Transverse colon (tissue), 4 donors: ENCODE measurements at regions not wholly inside any gene's neighbourhood (a gene's known extent, or its start where the extent isn't known, plus 50 kb on each side); places are given as distances from the start of the nearest gene placed in this dataset.

Experiments used
- DNase-seq: peaks from one replicate; pipeline ENCODE4 v3.0.0-alpha.2; 2019
- H3K27ac ChIP-seq, 4 donors: fragments of 200-600 bp; sonication (generic); 2 replicates each; pipeline ENCODE4 v1.5.1; 2016 to 2018; ENCODE audit warnings: inconsistent platforms in 4 of 4
- H3K27me3 ChIP-seq: fragments of 200-600 bp; sonication (generic); 2 replicates; pipeline ENCODE4 v1.5.1; 2017; ENCODE audit warnings: inconsistent platforms
- H3K36me3 ChIP-seq, 4 donors: fragments of 200-600 bp; sonication (generic); 2 replicates each; pipeline ENCODE4 v1.5.1; 2017 to 2019; ENCODE audit warnings: inconsistent platforms in 4 of 4
- H3K4me1 ChIP-seq, 4 donors: fragments of 200-600 bp; sonication (generic); 2 replicates each; pipeline ENCODE4 v1.5.1; 2017 to 2020; ENCODE audit warnings: inconsistent platforms in 4 of 4
- H3K4me3 ChIP-seq, 4 donors: fragments of 200-600 bp; sonication (generic); 1 replicate in 1 of 4; 2 replicates in 3 of 4; pipeline versions ENCODE4 v1.5.1 to v1.6.1; 2017 to 2019; ENCODE audit warnings: inconsistent platforms in 4 of 4
- H3K9me3 ChIP-seq, 2 donors: fragments of 200-600 bp; sonication (generic); 2 replicates each; pipeline ENCODE4 v1.5.1; 2017 to 2019; ENCODE audit warnings: inconsistent platforms in 2 of 2
- EP300 ChIP-seq: sonication (generic); formaldehyde crosslinking; IDR thresholded peaks from one replicate; pipeline ENCODE4 v1.6.1; 2017; ENCODE audit warnings: antibody characterized with exemption, low read depth
- POLR2A ChIP-seq: fragments of 450-650 bp; IDR thresholded peaks from one replicate; pipeline ENCODE4 v1.6.1; 2016; ENCODE audit warnings: antibody characterized with exemption, mild to moderate bottlenecking, moderate library complexity
- POLR2AphosphoS5 ChIP-seq, 3 donors: sonication (generic); formaldehyde crosslinking; IDR thresholded peaks; one replicate each; pipeline ENCODE4 v1.6.1; 2016; ENCODE audit warnings: antibody characterized with exemption in 3 of 3
- WGBS, 2 donors: methylation state at CpG; one replicate each; pipeline ENCODE4 v1.1.5; 2018; ENCODE audit warnings: low coverage in 1 of 2; 5-methylcytosine and 5-hydroxymethylcytosine counted together
- in situ Hi-C, 4 donors: fragments of 200-750 bp; cut with MboI; loops; one replicate each; pipeline versions ENCODE4 v1.15.0 to v1.15.1; 2017; ENCODE audit warnings: low sequenced_read_pairs in 3 of 4, low pct_ligation_motif_present in 1 of 4, low pct_unique_long_range_greater_than_20kb in 1 of 4
- intact Hi-C: fragments of 100-400 bp; cut with DNase I; formaldehyde crosslinking; loops from one replicate; pipeline ENCODE4 v1.15.1; 2023; ENCODE audit warnings: low total_unique reads
- TF ChIP-seq, protein P1 (sequence below), 5 experiments: fragments of 200-600 bp in 3 of 5; fragments of 450-650 bp in 2 of 5; sonication (generic) in 3 of 5; IDR thresholded peaks; 1 replicate in 2 of 5; 2 replicates in 3 of 5; pipeline ENCODE4 v1.5.1; 2016 to 2017; ENCODE audit warnings: antibody characterized with exemption in 5 of 5, inconsistent platforms in 3 of 5, mild to moderate bottlenecking in 2 of 5, moderate library complexity in 1 of 5

DNA sequence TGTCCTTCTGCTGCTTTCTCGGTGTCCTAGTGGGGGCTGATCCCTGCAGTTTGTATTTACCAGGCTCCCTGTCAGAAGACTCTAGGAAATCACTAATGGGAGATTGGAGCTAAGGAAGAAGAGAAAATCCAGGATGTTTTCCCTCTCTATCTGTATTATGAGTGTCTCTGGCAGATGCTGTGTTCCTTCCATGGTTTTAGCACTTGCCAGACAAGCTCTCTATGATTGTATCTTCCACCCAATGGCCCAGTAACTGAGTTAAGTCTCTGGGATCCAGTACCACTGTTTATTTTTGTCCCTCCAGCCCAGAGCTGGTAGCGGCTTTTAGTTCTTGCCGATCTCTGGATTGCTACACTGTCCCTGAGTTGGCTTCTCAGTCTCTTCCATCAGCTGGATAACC is 494.8 kb upstream of the SLC39A10 start:
- intact Hi-C loops (no loop called here), in situ Hi-C loops (no loop called here)
- no peaks in the 10 kb centered on the region for H3K4me1 ChIP-seq
- TF ChIP-seq POLR2AphosphoS5 (IDR thresholded peaks at IDR 0.05) (no peak), POLR2A (no peak), EP300 (no peak)
- TF ChIP-seq, protein P1, sequence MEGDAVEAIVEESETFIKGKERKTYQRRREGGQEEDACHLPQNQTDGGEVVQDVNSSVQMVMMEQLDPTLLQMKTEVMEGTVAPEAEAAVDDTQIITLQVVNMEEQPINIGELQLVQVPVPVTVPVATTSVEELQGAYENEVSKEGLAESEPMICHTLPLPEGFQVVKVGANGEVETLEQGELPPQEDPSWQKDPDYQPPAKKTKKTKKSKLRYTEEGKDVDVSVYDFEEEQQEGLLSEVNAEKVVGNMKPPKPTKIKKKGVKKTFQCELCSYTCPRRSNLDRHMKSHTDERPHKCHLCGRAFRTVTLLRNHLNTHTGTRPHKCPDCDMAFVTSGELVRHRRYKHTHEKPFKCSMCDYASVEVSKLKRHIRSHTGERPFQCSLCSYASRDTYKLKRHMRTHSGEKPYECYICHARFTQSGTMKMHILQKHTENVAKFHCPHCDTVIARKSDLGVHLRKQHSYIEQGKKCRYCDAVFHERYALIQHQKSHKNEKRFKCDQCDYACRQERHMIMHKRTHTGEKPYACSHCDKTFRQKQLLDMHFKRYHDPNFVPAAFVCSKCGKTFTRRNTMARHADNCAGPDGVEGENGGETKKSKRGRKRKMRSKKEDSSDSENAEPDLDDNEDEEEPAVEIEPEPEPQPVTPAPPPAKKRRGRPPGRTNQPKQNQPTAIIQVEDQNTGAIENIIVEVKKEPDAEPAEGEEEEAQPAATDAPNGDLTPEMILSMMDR (IDR thresholded peaks at IDR 0.05): no peak
- 85 to 100% methylated on average over 2 to 3 of the region's 3 CpGs for WGBS, 2 donors
- DNase-seq: no peak
- no peak overlapping the region for H3K4me3 ChIP-seq
- H3K27ac ChIP-seq: no peak overlapping the region
- no peaks in the 10 kb centered on the region for H3K36me3 ChIP-seq
- H3K9me3 ChIP-seq: no peaks in the 10 kb centered on the region
- no peaks in the 10 kb centered on the region for H3K27me3 ChIP-seq

- intact Hi-C loops: no loop called here
- no peaks in the 10 kb centered on the region for H3K36me3 ChIP-seq
- H3K27me3 ChIP-seq: no peaks in the 10 kb centered on the region
- H3K4me3 ChIP-seq: no peak overlapping the region
- no peak for TF ChIP-seq POLR2A
- TF ChIP-seq, protein P1 (IDR thresholded peaks at IDR 0.05): no peak
- 84 to 92% methylated on average over 2 of the region's 2 CpGs for WGBS, 2 donors
- H3K27ac ChIP-seq: no peak overlapping the region
- DNase-seq: no peak
- in situ Hi-C loops: no loop called here
- no peaks in the 10 kb centered on the region for H3K9me3 ChIP-seq
- no peaks in the 10 kb centered on the region for H3K4me1 ChIP-seq
Measured at GRCh38 chr2:195160963-195161362, 496.1 kb upstream of the SLC39A10 start.

- in situ Hi-C loops: no loop called here
Measured at GRCh38 chr2:195151711-195152110, 505.3 kb upstream of the SLC39A10 start.

GRCh38 chr2:195150819-195151218 is 506.2 kb upstream of the SLC39A10 start:
- no peaks in the 10 kb centered on the region for H3K27me3 ChIP-seq
- no peak for DNase-seq
- 72 to 75% methylated on average over 2 of the region's 2 CpGs for WGBS, 2 donors
- no peak overlapping the region for H3K4me3 ChIP-seq
- TF ChIP-seq POLR2A (no peak), EP300 (no peak), POLR2AphosphoS5 (IDR thresholded peaks at IDR 0.05) (no peak)
- TF ChIP-seq, protein P1 (IDR thresholded peaks at IDR 0.05): no peak
- in situ Hi-C loops: no loop called here
- H3K27ac ChIP-seq: no peak overlapping the region
- no peaks in the 10 kb centered on the region for H3K9me3 ChIP-seq
- no peaks in the 10 kb centered on the region for H3K4me1 ChIP-seq
- no peaks in the 10 kb centered on the region for H3K36me3 ChIP-seq
- intact Hi-C loops: no loop called here

More at GRCh38 chr2:195151711-195152110, 505.3 kb upstream of the SLC39A10 start:
- no peaks in the 10 kb centered on the region for H3K27me3 ChIP-seq
- intact Hi-C loops: no loop called here
- H3K9me3 ChIP-seq: no peaks in the 10 kb centered on the region
- no peaks in the 10 kb centered on the region for H3K4me1 ChIP-seq
- TF ChIP-seq, protein P1 (IDR thresholded peaks at IDR 0.05): no peak
- TF ChIP-seq EP300 (no peak), POLR2AphosphoS5 (IDR thresholded peaks at IDR 0.05) (no peak), POLR2A (no peak)
- WGBS, 2 donors: 0 to 9% methylated on average over 2 of the region's 2 CpGs
- no peaks in the 10 kb centered on the region for H3K36me3 ChIP-seq
- DNase-seq: no peak
- no peak overlapping the region for H3K27ac ChIP-seq
- no peak overlapping the region for H3K4me3 ChIP-seq
